SKM-1 (cell line): ENCODE measurements at regions not wholly inside any gene's neighbourhood (a gene's known extent, or its start where the extent isn't known, plus 50 kb on each side); places are given as distances from the start of the nearest gene placed in this dataset.

Experiments used
- DNase-seq: peaks from one replicate; lab custom pipeline; 2025; ENCODE audit not compliant: unreplicated experiment; lab: John Stamatoyannopoulos, UW

DNA sequence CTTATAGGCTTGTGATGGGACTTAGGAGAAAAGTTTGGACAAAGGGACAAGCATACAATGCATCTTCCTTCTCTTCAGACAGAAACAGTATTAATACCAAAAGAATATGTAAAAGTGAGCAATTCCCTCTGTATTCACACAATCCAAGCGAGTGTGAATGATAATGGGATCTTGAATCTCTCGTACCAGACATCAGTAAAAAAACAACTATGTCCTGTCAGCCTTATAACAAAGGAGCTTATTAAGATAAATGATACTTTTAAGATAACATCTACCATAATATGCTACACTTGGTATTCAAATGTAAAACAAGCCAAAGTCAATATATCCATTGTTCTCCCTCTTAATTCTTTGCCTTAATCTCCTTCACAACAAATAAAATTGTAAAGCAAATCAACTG is 288.6 kb upstream of the CNTN6 start:
- no peak for DNase-seq

DNA sequence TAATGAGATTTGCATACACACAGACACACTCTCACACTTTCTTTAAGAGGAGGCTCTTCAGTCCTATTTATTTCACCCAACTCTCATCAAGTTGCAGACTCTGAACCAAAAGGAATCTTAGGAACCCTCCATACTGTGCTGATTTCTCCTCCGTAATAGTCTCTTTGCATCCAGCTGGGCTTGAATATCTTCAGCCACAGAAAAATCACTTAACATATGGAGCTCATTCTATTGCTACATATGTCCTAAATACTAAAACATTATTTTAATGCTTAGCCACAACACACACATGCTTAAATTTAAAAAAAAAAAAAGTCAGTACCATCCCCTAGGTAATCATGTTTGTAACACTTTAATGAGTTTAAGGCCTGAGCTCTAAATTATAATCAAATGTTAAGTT is 287.5 kb upstream of the CNTN6 start:
- DNase-seq: no peak

DNA sequence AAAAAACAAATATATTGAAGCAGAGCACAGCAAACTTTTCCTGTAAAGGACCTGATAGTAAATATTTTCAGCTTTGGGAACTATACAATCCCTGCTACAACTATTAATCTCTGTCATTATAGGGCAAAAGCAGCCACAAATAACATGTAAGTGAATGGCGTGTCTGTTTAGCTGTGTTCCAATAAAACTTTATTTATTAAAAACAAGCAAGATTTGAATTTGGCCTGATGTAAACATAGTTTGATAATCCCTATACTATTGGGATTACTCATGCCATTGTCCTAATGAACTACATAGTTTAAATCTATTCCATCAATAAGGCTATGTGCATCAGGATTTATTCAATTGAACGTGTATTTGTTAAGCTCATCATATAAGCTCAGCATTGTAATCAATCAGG is 286.8 kb upstream of the CNTN6 start:
- DNase-seq: no peak

DNA sequence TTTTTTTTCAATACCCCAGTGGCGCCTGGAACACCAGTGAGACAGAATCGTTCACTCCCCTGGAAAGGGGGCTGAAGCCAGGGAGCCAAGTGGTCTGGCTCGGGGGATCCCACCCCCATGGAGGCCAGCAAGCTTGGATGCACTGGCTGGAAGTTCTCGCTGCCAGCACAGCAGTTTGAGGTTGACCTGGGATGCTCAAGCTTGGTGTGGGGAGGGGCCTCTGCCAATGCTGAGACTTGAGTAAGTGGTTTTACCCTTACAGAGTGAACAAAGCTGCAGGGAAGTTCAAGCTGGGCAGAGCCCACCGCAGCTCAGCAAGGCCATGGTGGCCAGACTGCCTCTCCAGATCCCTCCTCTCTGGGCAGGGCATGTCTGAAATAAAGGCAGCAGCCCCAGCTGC is 276.2 kb upstream of the CNTN6 start:
- DNase-seq: no peak

DNA sequence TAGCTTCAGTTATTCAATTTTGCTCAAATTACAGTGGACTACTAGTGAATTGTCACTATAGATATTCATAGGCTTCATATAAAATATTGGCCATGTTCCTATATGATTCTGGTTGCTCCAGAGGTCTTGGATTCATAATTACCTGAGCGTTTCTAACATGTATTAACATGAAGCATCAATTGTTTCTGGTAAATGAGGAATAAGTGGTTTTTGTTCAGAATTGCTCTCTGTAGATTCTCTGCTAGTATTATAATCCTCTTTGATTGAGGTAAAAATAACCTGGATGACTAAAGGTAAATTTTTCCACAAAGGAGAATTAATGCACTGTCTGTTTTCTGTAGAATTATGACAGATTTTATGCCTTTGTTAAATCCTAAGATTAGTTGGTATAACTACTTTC is 258.1 kb upstream of the CNTN6 start:
- DNase-seq: no peak

DNA sequence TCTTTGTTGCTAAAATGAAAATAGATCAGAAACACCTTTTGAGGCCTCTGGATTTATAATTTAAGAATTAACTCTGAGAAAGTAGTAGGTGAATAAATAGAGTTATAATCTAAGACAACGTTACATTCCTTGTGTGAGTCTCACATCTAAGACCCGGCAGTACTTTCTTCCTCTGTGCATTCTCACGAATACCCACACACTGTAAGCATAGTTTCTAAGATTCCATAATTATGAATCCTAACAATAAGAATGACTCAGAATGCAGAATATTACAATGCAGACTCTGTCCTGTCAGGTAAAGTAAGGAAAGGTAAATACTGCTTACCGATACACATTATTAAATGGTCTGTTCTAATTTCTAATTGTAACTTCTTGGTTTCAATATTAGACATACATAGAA is 257.7 kb upstream of the CNTN6 start:
- no peak for DNase-seq

DNA sequence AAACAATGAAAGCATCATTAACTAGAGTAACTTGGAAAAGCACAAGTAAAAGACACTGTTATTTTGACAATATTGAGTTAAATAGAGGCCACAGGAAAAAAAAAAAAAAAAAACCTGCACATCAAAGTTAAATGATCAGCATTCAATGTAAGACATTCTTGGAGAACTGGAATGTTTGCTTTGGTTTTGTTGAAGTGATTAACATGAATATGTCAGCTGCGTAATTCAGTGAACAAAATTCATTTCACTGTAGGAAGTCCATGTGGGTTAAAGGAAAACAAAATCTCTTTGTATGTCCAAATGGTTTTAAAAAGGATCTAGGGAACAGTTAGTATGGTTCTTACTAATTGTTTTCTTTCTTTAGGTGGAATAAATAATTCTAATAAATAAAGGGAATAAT is 252.8 kb upstream of the CNTN6 start:
- no peak for DNase-seq

DNA sequence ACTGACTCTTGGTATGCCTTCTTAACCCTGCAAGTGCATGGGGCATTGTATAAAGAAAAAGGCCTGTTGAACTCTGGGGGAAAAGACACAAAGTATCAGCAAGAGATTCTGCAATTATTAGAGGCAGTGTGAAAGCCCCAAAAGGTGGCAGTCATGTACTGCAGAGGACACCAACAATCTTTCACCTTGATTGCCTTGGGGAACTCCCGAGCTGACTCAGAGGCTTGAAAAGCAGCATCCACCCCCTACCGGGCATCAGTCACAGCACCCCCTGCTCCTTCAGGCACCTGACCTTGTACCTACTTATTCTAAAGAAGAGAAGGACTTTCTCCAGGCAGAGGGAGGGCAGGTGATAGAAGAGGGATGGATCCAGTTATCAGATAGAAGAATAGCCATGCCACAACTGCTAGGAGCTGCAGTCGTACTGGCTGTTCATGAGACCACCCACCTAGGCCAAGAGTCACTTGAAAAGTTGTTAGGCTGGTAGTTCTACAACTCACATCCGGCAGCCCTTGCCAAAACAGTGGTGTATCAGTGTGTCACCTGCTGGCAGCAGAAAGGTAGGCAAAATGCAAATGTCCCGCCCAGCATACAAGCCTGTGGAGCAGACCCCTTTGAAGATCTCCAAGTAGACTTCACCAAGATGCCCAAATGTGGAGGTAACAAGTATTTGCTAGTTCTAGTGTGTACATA is 241.6 kb upstream of the CNTN6 start:
- no peak for DNase-seq

DNA sequence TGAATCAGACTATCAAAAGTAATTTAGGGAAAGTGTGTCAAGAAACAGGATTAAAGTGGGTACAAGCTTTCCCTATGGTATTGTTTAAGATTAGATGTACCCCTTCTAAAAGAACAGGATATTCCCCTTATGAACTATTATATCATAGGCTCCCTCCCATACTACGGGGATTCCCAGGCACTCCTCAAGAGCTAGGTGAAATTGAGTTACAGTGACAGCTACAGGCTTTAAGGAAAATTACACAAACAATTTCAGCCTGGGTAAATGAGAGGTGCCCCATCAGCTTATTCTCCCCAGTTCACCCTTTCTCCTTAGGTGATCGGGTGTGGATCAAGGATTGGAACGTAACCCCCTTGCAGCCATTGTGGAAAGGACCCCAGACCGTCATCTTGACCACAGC is 240.8 kb upstream of the CNTN6 start:
- DNase-seq: no peak

DNA sequence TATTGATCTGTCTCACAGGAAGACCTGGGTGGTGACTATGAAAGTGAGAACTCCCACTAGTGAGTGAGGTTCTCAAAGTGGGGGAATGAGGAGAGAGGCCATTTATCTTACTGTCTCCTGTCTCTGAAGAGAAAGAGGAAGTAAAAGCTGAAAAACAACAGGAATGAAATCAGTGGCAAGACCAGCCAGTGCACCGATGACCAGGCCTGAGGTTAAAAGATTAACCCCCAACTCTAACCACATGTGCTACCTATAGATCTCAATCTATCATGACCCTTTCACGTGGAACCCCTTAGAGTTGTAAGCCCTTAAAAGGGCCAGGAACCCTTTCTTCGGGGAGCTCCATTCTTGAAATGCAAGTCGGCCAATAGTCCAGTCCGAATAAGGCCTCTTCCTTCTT is 239.3 kb upstream of the CNTN6 start:
- no peak for DNase-seq

DNA sequence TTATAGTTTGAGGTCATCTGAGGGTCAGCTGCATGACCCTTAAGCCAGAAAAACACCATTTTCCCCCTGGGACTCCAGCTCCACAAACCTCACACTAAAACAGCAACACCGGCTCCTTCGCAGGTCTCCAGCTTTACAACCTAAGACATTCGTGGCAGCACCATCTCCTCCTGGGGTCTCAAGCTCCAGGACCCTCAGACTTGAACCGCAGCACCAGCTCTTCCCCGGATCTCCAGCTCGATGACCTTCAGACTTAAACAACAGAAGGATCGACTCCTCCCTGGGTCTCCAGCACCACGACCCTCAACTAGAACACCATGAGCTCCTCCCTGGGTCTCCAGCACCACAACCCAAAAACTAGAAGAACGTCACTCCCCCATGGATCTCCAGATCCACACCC is 233.7 kb upstream of the CNTN6 start:
- DNase-seq: no peak

DNA sequence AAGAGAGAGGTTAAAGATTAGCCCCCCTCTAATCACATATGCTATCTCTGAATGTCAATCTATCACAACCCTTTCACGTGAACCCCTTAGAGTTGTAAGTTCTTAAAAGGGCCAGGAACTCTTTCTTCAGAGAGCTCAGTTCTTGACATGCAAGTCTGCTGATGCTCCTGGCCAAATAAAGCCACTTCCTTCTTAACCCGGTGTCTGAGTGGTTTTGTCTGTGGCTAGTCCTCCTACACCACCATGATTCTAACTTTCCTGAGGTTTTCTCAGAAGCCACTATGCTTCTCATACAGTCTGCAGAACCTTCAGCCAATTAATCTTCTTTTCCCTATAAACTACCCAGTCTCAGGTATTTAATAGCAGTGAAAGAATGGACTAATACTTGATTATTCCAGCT is 231.1 kb upstream of the CNTN6 start:
- DNase-seq: no peak

DNA sequence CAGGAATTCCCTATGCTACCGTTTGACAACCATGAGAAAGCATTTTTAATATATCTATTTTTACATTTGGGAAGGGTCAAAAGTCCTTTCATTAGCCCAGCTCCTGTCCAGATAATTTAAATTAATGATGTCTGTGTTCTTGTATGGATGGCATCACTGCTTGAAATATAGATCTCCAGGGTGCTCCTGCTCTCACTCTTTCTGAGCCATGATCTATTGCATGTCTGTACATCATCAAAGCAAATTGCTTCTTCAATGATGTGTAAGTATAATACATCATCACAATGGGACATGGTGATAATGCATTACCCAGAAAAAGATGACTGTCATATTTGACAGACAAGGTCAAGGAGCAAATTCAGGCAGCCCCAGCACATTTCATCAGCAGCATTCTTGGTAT is 223.6 kb upstream of the CNTN6 start:
- DNase-seq: no peak

DNA sequence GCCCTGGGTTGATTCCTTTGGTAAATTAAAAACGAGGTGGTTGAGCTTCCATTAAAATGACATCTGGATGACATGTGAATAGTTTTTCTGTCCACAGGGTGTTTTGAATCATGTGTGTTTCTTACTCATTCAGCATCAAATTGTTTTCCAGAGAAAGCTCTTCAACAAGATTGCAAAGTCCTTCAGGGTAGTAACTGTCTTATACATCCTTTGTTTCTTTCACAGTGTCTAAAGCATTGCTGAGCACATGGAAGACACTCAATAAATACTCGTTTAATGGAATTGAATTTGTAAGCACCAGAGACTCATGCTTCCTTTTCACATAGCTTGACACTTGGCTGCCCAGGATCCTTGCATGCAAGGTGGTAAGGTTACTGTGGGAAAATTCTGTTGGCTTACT is 223.1 kb upstream of the CNTN6 start:
- DNase-seq: no peak

DNA sequence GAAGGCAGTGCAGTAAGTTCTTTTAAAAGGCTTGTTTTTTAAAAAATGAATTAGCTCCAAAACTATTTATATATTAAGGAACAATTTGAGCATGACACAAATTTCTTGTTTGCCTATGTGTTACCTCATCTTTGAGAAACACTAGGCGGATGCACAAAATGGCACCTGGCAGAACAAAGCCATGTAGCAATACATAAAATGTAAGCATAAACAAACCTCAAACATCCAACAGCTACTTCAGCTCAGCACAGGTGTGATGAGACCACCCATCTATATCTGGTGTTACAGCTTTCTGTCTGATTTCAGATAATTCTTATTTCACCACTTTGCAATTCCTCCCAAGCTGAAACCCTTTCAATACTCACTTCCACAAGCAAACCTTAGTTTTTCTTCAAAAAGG is 221.2 kb upstream of the CNTN6 start:
- DNase-seq: no peak

DNA sequence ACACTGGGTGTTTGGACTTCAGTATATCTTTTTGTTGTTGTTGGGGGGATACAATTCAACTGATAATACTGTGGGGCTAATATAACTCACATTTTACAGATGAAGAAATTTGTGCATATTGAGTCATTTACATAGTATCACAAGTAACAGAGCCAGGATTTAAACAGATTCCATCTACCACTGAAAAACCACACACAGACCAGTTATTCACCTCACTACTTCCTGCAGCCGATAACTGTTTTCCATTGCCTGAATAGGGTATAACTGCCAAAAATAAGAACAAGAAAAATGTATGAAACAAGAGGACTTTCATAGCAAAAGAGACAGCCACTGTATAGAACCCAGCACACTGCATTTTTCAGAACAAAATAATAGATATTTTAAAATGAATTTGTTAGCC is 215.8 kb upstream of the CNTN6 start:
- DNase-seq: no peak

DNA sequence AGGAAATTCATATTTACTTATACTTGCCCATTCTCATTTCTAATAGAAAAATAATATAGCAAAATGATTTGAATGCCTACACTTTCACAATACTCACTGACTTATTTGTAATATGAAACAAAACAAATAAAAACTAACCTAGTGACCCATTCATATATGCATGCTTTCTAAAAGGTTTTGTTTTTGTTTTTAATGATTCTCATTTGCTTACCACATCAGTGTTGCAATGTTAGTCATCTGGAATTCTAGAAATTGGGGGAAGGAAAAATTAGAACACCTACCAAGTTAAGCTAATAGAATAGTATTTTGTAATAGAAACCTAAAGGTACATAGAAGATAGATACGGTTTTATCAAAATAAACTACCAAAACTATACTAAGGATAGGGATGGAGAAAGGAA is 214.1 kb upstream of the CNTN6 start:
- DNase-seq: no peak

DNA sequence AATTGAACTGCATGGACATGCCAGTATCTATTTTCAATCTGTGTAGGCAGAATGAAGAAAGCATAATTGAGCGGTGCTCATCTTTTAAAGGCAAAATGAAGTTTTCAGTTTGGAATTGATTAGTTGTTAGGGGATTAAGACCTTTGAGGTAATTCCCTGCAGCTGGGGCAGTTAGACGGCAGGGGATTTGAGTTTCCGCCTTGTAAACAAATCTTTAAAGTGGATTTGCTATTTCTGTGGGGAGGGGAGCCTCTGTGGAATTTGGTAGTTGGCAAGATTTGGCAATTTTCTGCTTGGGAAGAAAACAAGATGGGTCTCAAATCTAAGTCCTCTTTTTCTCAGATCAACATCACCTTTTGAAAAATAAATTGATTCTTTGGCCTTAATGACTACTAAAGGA is 212.5 kb upstream of the CNTN6 start:
- no peak for DNase-seq

DNA sequence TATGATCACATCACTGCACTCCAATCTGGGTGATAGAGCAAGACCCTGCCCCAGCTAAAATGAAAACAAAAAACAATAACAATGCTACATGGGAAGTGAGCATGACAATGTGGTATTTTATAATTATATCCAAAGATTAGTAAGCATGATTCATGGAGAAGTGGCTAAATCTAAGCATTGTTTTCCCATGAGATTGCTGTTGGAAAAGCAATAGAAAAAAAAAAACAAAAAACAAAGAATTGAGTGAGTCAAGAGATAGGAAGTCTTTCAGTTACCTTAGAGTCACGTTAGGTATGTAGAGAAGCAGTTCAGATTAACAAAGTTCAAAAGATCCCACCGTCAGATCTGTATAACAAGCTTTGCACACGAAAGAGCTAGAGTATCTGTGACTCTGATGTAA is 210.3 kb upstream of the CNTN6 start:
- DNase-seq: no peak

DNA sequence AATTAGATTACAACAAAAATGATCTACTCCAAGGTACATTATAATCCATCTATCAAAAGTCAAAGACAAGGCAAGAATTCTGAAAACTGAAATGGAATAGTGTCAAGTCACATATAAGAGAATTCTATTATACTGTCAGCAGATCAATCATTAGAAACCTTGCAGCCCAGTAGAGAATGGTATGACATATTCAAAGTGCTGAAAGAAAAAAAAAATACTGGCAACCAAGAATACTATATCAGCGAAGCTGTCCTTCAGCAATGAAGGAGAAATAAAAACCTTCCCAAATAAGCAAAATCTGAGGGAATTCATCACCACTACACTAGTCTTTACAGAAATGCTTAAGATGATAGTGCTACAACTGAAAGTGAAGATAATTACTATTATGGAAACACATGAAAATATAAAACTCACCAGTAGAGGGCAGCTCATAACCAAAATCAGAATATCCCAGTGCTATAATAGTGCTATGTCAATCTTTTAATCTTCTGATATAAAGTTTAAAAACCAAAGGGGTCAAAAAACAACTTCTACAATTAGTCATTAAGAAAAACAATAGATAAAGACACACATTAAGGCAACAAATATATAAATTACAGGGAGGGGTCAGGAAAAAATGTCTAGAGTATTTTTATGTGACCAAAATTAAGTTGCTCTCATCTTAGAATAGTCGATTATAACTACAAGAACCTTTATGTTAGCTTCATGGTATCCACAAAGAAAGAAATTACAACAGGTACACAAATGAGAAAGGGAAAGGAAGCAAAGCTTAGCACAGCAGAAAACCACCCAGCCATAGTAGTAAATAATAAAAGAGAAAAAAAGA is 190.7 kb upstream of the CNTN6 start:
- DNase-seq: no peak

DNA sequence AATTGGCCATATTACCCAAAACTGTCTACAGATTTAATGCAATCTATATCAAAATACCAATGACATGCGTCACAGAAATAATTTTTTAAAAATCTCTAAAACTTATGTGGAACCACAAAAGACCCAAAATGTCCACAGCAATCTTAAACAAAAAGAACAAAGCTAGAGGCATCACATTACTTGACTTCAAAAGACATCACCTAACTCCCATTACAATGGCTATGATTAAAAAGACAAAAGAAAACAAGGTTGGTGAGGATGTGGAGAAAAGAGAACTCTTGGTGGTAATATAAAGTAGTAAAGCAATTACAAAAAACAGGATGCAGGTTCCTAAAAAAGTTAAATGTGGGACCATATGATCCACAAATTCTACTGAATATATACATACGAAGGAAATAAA is 187.6 kb upstream of the CNTN6 start:
- DNase-seq: no peak

DNA sequence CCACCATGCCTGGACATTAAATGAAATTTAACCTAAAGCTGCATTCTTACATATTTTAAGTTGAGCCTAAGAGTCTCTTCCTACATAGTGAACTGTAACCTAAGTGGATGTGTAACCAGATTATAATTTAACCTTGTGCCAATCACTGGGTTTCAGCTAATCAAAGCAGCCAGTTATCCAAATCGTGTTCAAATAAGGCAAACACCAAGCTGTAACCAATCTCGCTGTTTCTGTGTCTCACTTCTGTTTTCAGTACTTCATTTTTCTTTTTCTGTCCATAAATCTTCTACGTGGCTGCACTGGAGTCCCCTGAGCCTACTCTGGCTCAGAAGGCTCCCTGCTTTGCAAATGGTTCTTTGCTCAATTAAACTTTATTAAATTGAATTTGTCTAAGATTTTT is 186.1 kb upstream of the CNTN6 start:
- DNase-seq: no peak

DNA sequence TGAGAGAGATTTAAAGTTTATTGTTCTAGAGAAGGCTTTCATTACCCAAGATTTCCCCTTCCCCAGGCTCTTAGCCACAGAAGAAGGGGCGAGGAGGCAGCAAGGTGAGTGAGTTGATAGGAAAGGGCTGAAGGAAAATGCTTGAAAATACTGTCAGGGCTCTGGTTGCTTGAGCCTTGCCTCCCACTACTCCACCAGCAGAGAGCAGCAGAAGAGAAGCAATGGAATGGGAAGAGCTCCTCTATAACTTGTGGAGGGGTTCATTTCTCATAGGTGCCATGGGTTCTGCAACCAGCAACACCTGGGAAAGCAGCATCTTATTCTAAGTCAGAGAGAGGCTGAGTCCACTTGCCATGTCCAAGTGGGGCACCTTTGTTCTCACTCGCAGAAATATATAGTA is 184.0 kb upstream of the CNTN6 start:
- no peak for DNase-seq
